HG02970 (cell line): ENCODE measurements at regions not wholly inside any gene's neighbourhood (a gene's known extent, or its start where the extent isn't known, plus 50 kb on each side); places are given as distances from the start of the nearest gene placed in this dataset.
"Not testable (repeated sequence)": the region's sequence is repeated elsewhere in the genome, so short reads cannot be mapped to it uniquely, and the experiment has no call there.

Experiments
- ATAC-seq: cut with Tn5 transposase; IDR thresholded peaks from one replicate; pipeline ENCODE4 v1.9.1; 2021; ENCODE audit warnings: mild to moderate bottlenecking, moderate library complexity, moderate number of reproducible peaks; ENCODE audit not compliant: unreplicated experiment, low FRiP score

DNA sequence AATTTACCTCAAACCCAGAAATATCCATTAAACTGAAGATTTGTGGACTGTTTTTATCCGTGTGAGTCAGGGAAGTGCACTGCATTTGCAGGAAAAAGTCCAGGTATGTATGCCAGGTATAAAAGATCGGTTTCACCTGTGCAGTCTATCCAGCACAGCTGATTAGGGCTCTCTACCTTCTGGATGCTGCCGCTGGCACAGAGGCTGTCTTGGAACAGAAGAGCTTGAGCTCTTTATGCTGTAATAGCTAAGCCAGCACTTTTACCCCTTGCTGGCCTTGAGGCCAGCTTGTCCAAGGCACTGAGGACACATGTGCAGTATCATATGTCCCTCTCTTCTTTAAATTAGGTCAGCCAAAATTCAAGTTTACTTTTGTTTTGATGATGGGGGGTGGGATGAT is 851.0 kb downstream of the DIAPH3 start:
- no peak for ATAC-seq

DNA sequence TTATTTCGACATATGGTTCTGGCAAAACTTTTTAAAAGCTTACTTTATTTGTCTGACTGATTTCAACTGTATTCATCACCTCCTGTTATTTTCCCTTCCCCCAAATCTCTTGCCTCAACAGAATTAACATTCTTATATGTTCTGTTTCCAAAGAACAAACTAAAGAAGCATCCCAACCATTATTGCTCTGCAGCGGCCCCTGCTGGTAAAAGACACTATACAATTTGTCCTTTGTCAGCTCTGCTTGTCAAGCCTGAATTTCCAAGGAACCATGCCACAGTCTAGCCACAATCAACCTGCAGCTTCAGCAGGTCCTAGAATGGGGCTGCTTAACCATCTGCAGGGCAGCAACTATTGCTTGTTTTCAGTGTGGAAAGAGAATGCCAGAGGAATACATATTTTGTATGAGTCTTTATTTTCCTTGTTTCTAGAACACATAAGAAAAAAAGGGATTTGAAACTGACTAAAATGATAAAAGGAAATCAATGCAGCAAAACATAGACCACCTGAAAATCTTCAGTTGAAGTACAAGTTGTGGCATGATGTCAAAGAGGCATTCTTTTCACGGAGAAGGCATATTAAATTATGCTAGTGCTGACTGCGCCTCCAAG is 845.3 kb downstream of the DIAPH3 start:
- ATAC-seq = peak; percentile 82

DNA sequence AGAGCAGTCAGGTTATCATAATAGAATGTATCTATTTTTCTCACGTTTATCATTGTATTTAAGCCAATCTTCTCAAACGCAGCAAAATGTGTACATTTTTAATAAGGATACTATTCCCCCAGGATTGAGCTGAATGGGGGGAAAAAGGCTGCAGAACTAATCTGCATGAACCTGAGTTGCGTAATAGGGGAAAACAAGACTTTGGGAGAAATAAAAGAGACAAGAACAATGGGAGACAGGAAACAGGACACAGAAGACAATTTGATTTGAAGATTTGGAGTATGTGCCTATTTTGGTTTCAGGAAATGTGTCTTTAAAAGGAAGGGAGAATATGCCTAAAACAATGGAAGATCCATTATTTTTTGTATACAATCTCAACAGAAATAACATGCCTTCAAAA is 844.5 kb downstream of the DIAPH3 start:
- no peak for ATAC-seq

DNA sequence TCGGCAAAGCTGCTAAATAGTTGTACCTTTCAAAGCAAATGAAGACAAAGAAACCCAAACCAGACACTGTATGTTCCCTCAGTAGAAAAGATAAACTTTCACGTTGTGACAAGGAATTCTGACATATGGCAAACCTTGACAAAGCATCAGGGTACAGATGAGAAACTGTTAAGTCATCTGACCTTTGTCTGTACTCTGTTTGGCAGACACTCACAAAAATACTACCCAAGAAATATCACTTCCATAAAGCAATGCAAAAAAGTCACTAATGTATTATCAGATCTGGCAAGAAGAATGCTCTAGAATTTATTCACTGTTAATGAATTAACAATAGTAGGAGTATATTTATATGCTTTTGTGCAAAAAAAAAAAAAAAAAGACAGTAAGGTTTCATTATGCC is 843.7 kb downstream of the DIAPH3 start:
- ATAC-seq = no peak

DNA sequence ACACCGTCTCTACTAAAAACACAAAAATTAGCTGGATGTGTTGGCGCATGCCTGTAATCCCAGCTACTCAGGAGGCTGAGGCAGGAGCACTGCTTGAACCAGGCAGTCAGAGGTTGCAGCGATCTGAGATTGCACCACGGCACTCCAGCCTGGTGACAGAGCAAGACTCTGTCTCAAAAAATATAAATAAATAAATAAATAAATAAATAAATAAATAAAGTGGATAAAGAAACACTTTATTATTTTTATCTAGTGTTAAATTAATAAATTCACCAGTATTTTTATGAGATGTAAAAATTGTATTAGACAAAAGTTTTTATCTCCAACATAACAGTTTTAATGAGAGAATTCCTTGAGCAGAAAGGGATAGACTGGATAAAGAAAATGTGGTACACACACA is 839.3 kb downstream of the DIAPH3 start:
- not testable (repeated sequence) for ATAC-seq

DNA sequence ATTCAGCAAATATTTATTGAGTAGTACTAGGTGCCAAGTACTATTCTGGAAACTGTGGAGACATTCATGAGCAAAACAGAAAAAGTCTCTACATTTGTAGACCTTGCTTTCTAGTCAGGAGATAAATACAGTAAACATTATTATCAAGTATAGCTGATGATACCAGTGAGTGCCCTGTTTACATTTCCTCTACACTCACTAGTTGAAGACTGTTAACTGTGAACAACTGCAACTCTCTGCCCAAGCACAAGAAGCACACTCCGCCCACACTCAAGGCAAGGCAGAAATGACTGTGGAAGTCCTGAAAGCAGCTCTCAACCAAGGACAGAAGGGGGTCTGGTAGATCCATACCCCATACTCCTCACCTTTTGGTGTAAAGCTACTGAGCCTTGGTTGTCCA is 837.0 kb downstream of the DIAPH3 start:
- ATAC-seq = no peak

DNA sequence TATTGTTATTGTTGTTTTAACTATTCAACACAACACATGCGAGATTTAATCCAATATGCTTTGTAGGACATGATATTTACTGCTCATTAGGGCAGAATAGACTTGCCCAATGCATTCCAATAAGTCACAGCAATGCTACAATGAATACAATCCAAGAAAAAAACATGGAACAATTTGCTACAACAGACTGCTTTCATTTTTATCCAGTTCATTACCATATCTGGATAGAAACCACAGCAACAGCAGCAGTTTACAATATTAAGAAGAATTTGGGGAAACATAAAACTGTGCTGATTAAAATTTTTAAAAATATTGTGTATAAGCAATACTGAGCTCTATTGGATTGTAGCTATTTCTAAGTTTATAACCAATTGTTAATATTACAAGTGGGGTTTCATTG is 833.0 kb downstream of the DIAPH3 start:
- no peak for ATAC-seq

DNA sequence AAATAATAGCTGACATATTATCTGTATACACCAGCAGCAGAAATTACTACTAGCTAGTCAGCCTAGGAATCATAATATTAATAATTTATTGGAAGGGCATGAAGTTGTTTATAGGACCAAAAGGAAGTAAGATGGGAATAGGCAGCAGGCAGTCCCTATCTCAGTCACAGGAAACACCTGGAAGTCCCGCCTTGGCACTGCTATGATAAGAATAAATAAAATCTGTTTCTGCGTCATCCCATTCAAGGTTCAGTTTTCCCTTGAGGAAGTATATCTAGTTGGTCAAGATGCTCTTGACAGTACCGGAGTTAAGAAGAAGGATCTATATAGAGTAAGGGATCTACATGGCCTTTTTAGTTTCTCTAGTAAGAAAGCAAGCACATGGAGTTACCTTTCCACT is 830.8 kb downstream of the DIAPH3 start:
- no peak for ATAC-seq

DNA sequence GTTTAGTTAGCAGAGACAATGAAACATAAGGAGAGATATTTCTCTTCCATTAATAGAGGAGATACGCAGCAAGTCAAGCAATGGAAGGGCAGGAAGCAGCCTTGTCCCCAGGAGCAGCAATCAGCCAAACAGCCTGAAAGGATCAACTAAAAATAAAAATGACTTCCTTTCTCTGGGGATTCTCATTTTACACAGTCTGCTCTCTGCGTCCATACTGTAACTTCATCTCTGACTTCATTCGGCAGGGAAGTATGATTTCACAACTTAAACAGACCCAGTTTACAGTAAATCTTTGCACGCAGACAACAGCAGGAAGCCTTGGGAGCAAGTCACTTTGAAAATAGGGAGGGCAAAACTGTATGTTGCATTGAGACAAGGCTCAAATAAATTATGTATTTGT is 826.7 kb downstream of the DIAPH3 start:
- ATAC-seq = no peak

DNA sequence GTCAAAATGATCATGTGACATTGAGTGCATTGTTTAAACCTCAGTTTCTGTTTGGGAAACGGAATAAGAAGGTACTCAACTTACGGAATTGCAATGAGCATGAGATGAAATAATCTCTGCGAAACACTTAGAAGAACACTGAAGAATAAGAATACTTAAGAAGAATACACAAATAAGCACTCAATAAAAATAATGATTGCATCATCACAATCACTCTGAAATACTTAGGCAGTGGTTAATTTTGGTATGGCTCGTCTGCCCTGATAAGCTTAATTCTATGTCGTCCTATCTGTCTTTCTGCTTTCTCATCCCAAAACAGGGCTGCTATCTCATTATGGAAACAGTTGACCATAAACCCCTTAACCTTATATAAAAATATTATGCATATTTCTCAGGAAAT is 823.6 kb downstream of the DIAPH3 start:
- ATAC-seq = no peak

DNA sequence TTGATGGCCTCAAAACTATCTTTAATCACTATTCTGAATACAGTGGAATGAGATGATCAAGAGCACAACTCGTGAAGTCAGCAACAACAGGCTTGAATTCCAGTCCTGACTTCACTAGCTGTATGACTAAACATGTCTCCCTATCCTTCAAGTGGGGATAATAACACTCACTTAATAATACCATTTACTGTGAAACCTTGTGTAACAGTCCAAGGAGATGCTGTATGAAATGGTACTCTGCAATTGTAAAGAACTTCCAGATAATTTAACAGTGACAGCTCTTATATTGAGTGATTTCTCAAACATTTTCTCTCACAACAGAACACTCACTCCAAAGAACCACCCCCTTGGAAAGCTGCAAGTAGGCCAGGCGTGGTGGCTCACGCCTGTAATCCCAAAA is 823.1 kb downstream of the DIAPH3 start:
- no peak for ATAC-seq

DNA sequence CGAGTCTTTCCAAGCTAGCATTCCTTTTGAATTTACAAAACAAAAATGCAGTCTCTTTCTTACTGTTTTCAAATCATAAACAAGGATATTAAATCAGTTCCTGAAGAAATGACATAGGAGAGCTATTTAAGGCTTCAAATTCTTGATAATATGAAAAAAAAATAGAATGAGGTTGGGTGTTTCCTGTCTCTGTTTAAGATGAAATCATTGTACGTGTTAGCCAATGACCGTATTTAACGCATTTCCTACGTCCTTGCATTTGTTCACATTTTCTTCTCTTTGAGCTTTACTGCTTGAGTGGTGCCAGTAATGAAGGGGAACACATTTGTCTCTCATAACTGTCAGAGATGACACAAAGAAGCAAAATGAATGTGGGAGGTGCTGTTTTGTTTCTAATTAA is 821.3 kb downstream of the DIAPH3 start:
- ATAC-seq = no peak

DNA sequence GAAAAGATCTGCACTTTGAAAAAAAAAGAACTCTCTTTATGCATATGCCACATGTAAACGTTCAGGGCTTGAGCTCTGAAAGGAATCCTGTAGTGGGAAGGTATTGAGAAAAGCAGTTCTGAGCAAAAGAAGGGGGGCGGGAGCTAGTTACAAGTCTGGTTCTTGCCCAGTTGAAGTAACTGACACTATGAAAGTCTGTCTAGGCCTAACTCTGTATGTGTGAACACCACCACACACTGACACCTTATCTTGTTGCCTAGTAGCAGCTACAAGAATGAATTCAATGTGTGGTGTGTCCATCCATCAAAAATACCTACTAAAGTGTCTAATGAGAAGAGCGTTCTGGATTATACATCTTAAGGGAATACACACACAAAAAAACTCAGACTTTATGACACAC is 820.6 kb downstream of the DIAPH3 start:
- ATAC-seq = no peak

DNA sequence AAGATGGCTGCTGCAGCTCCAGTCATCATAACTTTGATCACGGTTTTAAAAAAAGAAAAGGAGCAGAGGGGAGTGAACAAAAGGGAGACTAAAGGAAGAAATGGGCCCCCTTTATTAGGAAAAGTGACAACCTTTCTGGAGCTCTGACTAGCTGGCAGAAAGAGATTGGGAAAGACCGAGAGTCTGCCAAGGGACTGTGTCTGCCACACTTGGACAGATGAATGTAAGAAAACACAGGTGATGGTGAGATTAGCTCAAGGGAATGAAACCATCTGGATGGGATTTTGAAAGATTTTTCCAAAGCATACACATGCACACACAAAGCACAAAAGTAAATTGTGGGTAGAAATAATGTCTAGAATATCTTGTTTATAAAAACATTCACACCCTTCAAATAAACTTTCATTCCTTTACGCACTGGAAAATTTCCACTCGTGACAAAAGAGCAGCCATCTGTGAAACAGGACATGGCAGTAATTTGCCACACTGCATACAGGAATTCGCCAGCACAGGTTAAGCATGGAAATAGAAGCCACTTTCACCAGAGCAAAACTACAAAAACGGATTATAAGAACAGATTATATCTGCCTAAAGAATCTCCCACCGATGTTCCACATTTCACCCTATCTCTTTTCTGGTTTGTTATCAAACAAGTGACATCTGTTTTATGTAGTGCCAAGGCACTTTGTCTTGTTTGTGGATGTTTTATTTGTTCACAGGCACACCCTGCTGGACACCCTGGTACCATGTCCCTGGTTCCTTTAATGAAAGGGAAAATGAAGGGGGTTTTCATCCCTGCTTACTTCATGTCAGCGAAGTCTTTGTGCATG is 819.5 kb downstream of the DIAPH3 start:
- ATAC-seq = no peak

DNA sequence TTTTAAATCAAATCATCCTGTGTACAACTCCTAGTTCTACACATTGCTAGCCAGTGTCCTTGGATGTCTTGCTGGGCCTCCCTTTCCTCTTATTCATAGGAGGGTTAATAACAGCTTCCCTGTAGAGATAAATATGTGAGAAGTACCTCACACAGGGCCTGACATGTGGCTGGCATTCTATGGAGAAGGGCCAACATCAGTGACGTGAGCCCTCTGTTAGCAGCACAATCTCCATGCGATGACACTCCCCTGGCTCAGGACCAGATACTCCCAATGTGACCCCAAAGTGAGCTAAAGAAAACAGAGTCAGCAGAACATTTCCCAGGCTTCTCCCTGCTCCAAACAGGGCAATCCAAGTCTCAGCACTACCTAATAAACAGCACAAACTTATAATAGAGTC is 818.4 kb downstream of the DIAPH3 start:
- no peak for ATAC-seq

DNA sequence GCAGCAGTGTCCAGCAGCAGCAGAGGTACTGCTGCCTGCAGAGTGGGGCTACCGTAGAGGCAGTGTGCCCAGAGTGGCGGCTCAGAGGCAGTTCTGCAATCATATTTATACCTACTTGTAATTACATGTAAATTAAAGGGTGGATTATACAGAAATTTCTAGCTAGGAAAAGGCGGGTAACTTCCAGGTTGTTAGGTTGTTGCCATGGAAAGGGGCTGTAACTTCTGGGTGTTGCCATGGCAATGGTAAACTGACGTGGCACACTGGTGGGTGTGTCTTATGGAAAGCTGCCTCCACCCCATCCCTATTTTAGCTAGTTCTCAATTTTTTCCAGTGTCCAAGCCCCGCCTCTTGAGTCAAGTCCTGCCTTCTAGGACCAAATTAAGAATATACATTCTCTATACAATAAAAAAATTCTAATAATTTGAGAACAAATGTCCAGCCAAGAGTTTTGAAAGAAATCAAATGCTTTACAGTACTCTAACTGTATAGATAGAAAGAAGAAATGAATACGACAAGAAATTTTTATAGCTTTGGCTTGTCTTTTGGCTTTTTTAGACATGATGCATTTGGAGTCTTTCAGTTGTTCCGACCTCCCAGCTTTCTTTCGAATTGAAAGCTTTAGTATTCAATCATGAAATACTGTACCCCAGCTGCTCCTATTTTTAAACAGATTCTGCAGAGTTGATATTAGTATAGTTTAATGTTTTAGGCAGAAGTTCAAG is 816.6 kb downstream of the DIAPH3 start:
- ATAC-seq = no peak

DNA sequence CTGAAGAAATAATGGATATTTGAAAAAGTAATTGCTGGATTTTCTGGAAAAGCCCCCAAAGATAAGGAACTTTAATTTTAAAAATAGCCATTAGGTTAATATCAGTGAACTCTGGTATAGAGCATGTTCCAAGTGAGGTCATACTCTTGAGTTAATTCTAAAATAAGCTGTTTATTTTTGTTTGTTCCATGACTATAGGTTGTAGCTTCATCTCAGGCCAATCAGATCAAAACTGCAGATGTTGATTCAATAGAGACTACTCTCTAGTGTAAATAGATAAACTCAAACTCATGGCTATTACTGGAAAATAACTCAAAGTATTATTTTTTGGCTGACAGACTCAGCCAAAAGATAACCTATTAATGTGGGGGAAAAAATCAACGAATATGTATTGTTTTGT is 815.1 kb downstream of the DIAPH3 start:
- ATAC-seq = no peak

DNA sequence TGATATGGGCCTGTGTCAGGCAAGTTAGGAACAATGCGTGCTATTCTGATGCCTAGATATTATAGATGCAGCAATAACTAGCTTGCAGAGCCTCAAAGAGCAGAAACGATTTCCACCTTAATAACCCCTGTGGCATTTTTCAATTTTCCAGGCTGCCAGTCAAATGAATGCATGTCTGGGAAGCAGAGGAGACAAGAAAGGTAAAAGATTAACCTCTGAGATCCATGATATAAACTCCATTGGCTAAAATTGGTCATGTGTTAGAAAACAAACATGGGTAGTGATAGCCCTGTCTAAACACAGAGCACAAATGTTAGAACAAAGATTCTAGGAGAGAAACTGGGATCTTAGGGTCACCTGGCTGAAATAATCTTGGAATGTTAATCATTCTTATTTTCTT is 811.1 kb downstream of the DIAPH3 start:
- no peak for ATAC-seq

DNA sequence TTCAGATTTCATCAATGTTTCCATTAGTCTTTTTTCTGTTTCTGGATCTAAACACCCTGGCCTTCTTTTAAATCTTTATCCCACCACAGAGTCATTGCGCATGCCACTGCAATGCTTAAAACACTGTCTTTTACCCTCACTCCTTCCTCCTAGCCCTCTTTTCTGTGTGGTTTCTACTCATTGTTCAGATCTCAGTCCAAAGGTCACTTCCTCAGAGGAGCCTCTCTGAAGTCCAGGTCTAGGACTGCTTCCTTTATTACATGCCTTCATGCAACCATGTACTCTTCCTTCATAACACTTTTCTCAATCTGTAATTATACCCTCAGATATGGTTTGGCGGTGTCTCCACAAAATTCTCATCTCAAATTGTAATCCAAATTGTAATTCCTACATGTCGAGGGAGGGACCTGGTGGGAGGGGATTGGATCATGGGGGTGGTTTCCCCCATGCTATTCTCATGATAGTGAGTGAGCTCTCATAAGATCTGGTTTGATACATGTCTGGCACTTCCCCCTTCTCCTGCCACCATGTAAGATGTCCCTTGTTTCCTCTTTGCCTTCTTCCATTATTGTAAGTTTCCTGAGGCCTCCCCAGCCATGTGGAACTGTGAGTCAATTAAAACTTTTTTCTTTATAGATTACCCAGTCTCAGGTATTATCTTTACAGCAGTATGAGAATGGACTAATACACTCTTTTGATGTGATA is 808.9 kb downstream of the DIAPH3 start:
- ATAC-seq = peak; percentile 51

DNA sequence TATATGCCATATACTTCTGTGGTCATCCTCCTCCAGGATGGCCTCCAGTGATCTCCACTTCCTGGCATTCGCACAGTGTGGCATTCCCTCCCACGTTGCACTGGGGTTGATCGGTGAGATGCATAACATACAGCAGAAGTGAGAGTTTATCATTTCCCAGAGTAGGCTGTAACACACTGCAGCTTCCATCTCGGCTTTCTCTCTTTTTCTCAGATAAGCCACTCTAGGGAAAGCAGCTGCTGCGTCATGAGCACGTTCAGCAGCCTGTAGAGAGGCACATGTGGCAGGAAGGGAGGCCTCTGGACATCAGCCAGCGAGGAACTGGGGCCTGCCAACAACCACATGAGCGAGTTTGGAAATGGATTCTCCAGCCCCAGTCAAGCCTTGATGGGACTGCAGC is 807.1 kb downstream of the DIAPH3 start:
- ATAC-seq = no peak

DNA sequence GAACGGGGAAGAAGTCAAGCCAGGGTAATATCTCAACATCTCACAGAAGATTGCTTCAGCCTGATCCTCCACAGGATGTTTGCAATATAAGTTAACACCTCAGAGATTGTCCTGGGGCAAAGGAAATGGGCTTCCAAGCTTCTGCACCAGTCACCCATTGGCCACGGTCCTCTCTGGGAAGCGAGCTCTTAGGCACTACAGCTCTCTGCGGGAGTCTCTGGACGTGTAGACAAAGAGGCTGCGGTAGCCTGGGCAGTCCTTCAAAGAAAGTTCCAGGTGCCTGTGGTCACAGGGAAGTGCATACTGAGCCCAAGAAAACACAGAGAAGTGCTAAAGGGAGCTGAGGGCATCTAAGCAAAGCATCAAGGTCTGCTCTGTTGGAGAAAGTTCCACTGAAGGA is 805.7 kb downstream of the DIAPH3 start:
- ATAC-seq = no peak
